ENCODE measurements at regions not wholly inside any gene's neighbourhood (a gene's known extent, or its start where the extent isn't known, plus 50 kb on each side); places are given as distances from the start of the nearest gene placed in this dataset.

DNA sequence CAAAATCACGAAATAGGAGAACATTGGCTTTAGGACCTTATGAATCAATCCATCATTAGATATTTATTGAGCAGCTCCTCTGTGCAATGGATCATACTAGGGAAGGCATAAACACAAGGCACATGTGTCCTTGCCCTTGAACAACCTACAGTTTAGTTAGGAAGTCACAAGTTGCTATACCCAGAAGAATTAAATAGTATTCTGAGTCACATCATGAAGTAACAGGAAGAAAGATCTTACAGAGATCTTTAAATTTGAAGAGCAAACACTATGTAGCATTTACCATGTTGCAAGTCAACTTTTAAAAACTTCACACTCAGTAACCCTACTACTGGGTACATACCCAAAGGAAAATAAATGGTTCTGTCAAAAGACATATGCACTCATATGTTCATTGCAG is 355.2 kb upstream of the SLC14A2 start:
- TF ChIP-seq CTCF (IDR thresholded peaks at IDR 0.05; ENCODE audit: low read depth, low read length, missing control alignments): no peak
- no peak overlapping the region for H3K4me3 ChIP-seq (replicated peaks; ENCODE audit: low read depth, low read length)
- DNase-seq (ENCODE audit: extremely low read depth, low read depth): no peak

DNA sequence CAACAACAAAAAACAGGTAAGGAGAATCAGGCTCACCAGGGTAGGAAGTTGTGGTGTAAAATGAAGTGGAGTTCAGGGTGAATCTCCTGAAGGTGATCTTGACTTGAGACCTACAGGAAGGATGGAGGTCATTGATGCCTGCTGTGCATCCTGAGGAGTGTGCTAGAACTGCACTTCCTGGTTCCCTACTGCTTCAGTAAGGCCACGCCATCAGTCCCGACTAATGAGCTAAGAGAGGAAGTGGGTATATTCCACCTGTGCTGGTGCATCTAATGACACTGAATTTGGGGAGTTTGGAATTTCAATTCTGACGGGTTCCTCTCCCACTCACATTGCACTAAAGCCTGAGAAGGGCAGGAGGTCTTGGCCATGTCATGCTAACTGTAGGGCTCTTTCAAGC is 349.3 kb upstream of the SLC14A2 start:
- no peak for DNase-seq (ENCODE audit: extremely low read depth, low read depth)
- TF ChIP-seq CTCF (IDR thresholded peaks at IDR 0.05; ENCODE audit: low read depth, low read length, missing control alignments): no peak

GRCh38 chr18:45267622-45268021 is 347.7 kb upstream of the SLC14A2 start:
- no peak overlapping the region for H3K4me3 ChIP-seq (replicated peaks; ENCODE audit: low read depth, low read length)
- no peak for TF ChIP-seq CTCF (IDR thresholded peaks at IDR 0.05; ENCODE audit: low read depth, low read length, missing control alignments)
- no peak for DNase-seq (ENCODE audit: extremely low read depth, low read depth)

More for the DNA sequence above, 349.3 kb upstream of the SLC14A2 start:
- no peak overlapping the region for H3K4me3 ChIP-seq (replicated peaks; ENCODE audit: low read depth, low read length)

- no peak overlapping the region for H3K4me3 ChIP-seq (replicated peaks; ENCODE audit: low read depth, low read length)
- no peak for DNase-seq (ENCODE audit: extremely low read depth, low read depth)
- no peak for TF ChIP-seq CTCF (IDR thresholded peaks at IDR 0.05; ENCODE audit: low read depth, low read length, missing control alignments)
These were observed 346.7 kb upstream of the SLC14A2 start for GRCh38 chr18:45268583-45268982.

GRCh38 chr18:45270289-45270771 is 344.9 kb upstream of the SLC14A2 start:
- TF ChIP-seq CTCF (IDR thresholded peaks at IDR 0.05; ENCODE audit: low read depth, low read length, missing control alignments): no peak
- H3K4me3 ChIP-seq (replicated peaks; ENCODE audit: low read depth, low read length): no peak overlapping the region
- DNase-seq (ENCODE audit: extremely low read depth, low read depth): no peak

DNA sequence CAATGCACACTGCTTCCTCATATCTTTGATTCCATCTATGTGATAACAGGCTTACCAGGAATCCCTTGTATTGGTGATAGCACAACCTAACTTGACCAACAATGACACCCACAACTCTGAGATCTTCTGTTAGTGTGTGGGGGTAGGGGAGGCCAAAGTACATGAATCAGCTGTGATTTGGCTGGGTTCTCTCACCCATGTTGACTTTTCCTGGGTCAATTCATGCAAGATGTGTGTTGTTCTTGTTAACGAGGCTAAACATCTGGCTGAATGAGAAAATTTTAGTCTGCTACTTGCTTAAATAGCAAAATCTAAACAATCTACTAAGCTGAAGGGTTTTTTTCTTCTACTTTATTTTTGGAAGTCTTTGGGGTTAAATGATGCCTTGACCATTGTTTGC is 341.2 kb upstream of the SLC14A2 start:
- H3K4me3 ChIP-seq (replicated peaks; ENCODE audit: low read depth, low read length): no peak overlapping the region
- no peak for DNase-seq (ENCODE audit: extremely low read depth, low read depth)
- no peak for TF ChIP-seq CTCF (IDR thresholded peaks at IDR 0.05; ENCODE audit: low read depth, low read length, missing control alignments)
